ENCODE measurements at regions not wholly inside any gene's neighbourhood (a gene's known extent, or its start where the extent isn't known, plus 50 kb on each side); places are given as distances from the start of the nearest gene placed in this dataset.

DNA sequence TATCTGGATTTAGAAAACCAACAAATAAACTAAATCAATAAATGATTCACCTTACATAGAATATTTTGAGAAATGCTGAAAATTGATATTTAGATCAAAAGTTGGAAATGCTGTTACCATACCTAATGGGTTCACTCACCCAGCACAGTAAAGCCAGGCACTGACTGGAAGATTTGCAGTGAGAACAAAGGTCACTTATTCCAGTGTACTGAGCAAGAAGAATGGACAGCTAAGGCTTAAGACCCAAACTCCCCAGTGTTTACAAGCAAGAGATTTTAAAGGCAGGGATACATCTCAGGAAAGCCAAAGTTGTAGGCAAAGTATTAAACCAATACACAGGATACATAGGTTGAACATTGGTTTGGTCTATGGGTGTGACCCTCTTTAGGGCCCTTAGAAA, 523.9 kb upstream of the PCDH9 start:
- in situ Hi-C loops (cut with MboI) (no loop called here), intact Hi-C loops (cut with micrococcal nuclease) (no loop called here)
- FAIRE-seq (no peak), DNase-seq (ENCODE audit: extremely low read depth in 1 of 4, low spot score in 3 of 4) (no peak), ATAC-seq (no peak)
- H4K20me1 ChIP-seq (replicated peaks; ENCODE audit: control insufficient read depth, insufficient read depth, low read length), result no peaks in the 10 kb centered on the region
- no TSS peak for BruUV-seq (replicated peaks)
- no peaks in the 10 kb centered on the region for H3K9me1 ChIP-seq (ENCODE audit: control insufficient read depth, insufficient read depth, low read length)
- H3K4me2 ChIP-seq (ENCODE audit: insufficient read depth, low read length), result no peak overlapping the region
- H3K79me2 ChIP-seq (ENCODE audit: control insufficient read depth, insufficient read depth, low read length), result no peaks in the 10 kb centered on the region
- no peak overlapping the region for H2AFZ ChIP-seq (ENCODE audit: low read depth, low read length)
- ChIA-PET POLR2A (no interaction called here), CTCF (ENCODE audit: low intra/inter-chr PET ratio) (no interaction called here)
- no peaks in the 10 kb centered on the region for H3K36me3 ChIP-seq (ENCODE audit: control insufficient read depth, insufficient read depth, low read length)
- H3K9ac ChIP-seq (ENCODE audit: insufficient read depth in 1 of 2, low read depth in 2 of 2, low read length in 2 of 2), result no peak overlapping the region
- H3K27ac ChIP-seq (ENCODE audit: extremely low read depth, low read depth, low read length), result no peak overlapping the region
- H3K27me3 ChIP-seq (ENCODE audit: control insufficient read depth in 2 of 2, insufficient read depth in 2 of 2, low read length in 2 of 2), result no peaks in the 10 kb centered on the region
- H3K9me3 ChIP-seq (replicated peaks; ENCODE audit: control insufficient read depth, insufficient read depth, low read depth, low read length), result no peaks in the 10 kb centered on the region
- no peaks in the 10 kb centered on the region for H3K4me1 ChIP-seq (replicated peaks in 1 of 2; ENCODE audit: control insufficient read depth in 2 of 2, insufficient read depth in 2 of 2, low read length in 2 of 2)
- TF ChIP-seq SETDB1 (IDR thresholded peaks at IDR 0.05; ENCODE audit: low read length), result no peak
- TF ChIP-seq, protein P1, sequence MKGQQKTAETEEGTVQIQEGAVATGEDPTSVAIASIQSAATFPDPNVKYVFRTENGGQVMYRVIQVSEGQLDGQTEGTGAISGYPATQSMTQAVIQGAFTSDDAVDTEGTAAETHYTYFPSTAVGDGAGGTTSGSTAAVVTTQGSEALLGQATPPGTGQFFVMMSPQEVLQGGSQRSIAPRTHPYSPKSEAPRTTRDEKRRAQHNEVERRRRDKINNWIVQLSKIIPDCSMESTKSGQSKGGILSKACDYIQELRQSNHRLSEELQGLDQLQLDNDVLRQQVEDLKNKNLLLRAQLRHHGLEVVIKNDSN (CRISPR knock-in tag; IDR thresholded peaks at IDR 0.05), result no peak
- TF ChIP-seq MAX (CRISPR knock-in tag; IDR thresholded peaks at IDR 0.05), result no peak
- TF ChIP-seq YBX1 (IDR thresholded peaks at IDR 0.05), result no peak
- no peak for TF ChIP-seq SREBF1 (IDR thresholded peaks at IDR 0.05; ENCODE audit: borderline replicate concordance, low read depth, low read length)
- no peak for TF ChIP-seq ZNF431 (CRISPR knock-in tag; IDR thresholded peaks at IDR 0.05)
- TF ChIP-seq ZNF75A (CRISPR knock-in tag; IDR thresholded peaks at IDR 0.05), result no peak
- no peak for TF ChIP-seq EHMT2 (IDR thresholded peaks at IDR 0.05)
- TF ChIP-seq CREBBP (IDR thresholded peaks at IDR 0.05; ENCODE audit: low read depth, low read length), result no peak
- no peak for TF ChIP-seq ZNF24 (IDR thresholded peaks at IDR 0.05)
- TF ChIP-seq MTA2 (IDR thresholded peaks at IDR 0.05; ENCODE audit: low read depth), result no peak
- TF ChIP-seq SNAPC5 (CRISPR knock-in tag; IDR thresholded peaks at IDR 0.05), result no peak
- H3K4me3 ChIP-seq, result no peak overlapping the region

Data from K562 (cell line).